ENCODE measurements at regions not wholly inside any gene's neighbourhood (a gene's known extent, or its start where the extent isn't known, plus 50 kb on each side); places are given as distances from the start of the nearest gene placed in this dataset.

- Histone ChIP-seq H3K4me3 (ENCODE audit: low read depth, low read length) (no peak overlapping the region), H3K9me3 (peaks cover 14% of the 10 kb centered on the region; the same call in 1 of the 2 replicates), H3K4me1 (no peaks in the 10 kb centered on the region), H3K36me3 (ENCODE audit: control insufficient read depth, insufficient read depth, low read length) (no peaks in the 10 kb centered on the region), H3K27me3 (replicated peaks; ENCODE audit: control insufficient read depth, insufficient read depth, low read length) (no peaks in the 10 kb centered on the region)
- Mint-ChIP-seq H3K27ac (ENCODE audit: unreplicated experiment) (no peak overlapping the region), H3K4me1 (ENCODE audit: low read depth, unreplicated experiment) (no peaks in the 10 kb centered on the region), H3K36me3 (ENCODE audit: insufficient read depth, unreplicated experiment) (no peaks in the 10 kb centered on the region), H3K9me3 (ENCODE audit: unreplicated experiment) (peaks cover 10% of the 10 kb centered on the region), H3K27me3 (ENCODE audit: insufficient read depth, unreplicated experiment) (no peaks in the 10 kb centered on the region), H3K4me3 (ENCODE audit: unreplicated experiment) (no peak overlapping the region)
- ChIA-PET CTCF (no interaction called here), POLR2A (no interaction called here)
- no TSS peak for BruUV-seq (replicated peaks)
- intact Hi-C loops (cut with micrococcal nuclease; ENCODE audit: unreplicated experiment) = no loop called here
- TF ChIP-seq, protein P1, sequence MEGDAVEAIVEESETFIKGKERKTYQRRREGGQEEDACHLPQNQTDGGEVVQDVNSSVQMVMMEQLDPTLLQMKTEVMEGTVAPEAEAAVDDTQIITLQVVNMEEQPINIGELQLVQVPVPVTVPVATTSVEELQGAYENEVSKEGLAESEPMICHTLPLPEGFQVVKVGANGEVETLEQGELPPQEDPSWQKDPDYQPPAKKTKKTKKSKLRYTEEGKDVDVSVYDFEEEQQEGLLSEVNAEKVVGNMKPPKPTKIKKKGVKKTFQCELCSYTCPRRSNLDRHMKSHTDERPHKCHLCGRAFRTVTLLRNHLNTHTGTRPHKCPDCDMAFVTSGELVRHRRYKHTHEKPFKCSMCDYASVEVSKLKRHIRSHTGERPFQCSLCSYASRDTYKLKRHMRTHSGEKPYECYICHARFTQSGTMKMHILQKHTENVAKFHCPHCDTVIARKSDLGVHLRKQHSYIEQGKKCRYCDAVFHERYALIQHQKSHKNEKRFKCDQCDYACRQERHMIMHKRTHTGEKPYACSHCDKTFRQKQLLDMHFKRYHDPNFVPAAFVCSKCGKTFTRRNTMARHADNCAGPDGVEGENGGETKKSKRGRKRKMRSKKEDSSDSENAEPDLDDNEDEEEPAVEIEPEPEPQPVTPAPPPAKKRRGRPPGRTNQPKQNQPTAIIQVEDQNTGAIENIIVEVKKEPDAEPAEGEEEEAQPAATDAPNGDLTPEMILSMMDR (IDR thresholded peaks at IDR 0.05; ENCODE audit: insufficient read depth in 1 of 2, low read depth in 1 of 2, low read length in 1 of 2, severe bottlenecking in 1 of 2, unreplicated experiment in 1 of 2) = no peak
- no peak for DNase-seq
Measured at GRCh38 chr21:28393279-28393678, 599.4 kb downstream of the LTN1 start.

DNA sequence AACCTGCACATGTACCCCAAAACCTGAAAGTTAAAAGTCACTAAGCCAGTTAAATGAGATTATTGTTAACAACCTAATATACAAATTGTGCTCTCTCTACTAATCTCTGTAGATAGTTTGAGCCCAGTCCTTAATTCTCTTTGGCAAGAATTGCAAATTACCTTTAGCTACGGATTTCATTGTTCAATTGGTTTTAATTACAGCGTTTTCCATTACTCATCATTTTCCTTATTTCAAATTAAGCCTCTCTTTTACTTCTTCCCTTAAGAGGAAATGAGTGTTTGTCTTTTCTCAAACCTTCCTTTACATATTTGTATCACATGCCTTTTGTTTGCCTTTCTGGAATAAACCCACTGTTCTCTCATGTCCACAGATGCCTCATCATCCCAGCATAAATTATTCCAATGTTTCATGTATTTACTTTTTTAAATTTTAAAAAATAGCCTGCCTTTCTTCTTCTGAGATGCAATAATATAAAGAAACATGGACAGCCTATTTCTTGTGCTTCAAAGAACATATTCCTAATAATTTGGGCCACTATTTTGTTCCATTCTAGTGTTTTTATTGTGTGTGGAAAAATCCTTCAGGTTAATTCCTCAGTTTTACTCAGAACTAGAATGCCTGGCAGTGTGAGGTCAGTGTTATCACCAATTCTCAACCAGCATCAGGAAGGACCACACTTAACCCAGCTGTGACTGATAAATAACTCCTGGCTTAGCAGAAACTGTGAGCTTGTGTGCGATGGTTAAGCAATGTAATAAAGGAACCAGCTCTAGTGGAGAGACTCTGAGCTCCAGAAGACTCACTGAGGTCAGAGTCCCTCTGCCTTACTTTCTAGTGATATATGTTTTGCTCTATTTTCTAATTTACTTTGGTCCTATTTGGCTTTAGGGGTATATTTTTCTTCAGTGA lies 600.5 kb downstream of the LTN1 start:
- no peaks in the 10 kb centered on the region for H3K4me1 ChIP-seq
- BruUV-seq (replicated peaks) = no TSS peak
- H3K27me3 Mint-ChIP-seq (ENCODE audit: insufficient read depth, unreplicated experiment) = no peaks in the 10 kb centered on the region
- no peaks in the 10 kb centered on the region for H3K36me3 Mint-ChIP-seq (ENCODE audit: insufficient read depth, unreplicated experiment)
- no peaks in the 10 kb centered on the region for H3K4me1 Mint-ChIP-seq (ENCODE audit: low read depth, unreplicated experiment)
- no peaks in the 10 kb centered on the region for H3K36me3 ChIP-seq (ENCODE audit: control insufficient read depth, insufficient read depth, low read length)
- no peaks in the 10 kb centered on the region for H3K27me3 ChIP-seq (replicated peaks; ENCODE audit: control insufficient read depth, insufficient read depth, low read length)
- H3K4me3 Mint-ChIP-seq (ENCODE audit: unreplicated experiment) = no peak overlapping the region
- H3K9me3 Mint-ChIP-seq (ENCODE audit: unreplicated experiment) = peaks cover under 1% of the 10 kb centered on the region
- TF ChIP-seq, protein P1 (IDR thresholded peaks at IDR 0.05; ENCODE audit: insufficient read depth in 1 of 2, low read depth in 1 of 2, low read length in 1 of 2, severe bottlenecking in 1 of 2, unreplicated experiment in 1 of 2) = no peak
- ChIA-PET POLR2A (no interaction called here), CTCF (no interaction called here)
- DNase-seq = no peak
- H3K4me3 ChIP-seq (ENCODE audit: low read depth, low read length) = no peak overlapping the region
- no peak overlapping the region for H3K27ac Mint-ChIP-seq (ENCODE audit: unreplicated experiment)
- peaks cover 14% of the 10 kb centered on the region; the same call in 1 of the 2 replicates for H3K9me3 ChIP-seq
- intact Hi-C loops (cut with micrococcal nuclease; ENCODE audit: unreplicated experiment) = no loop called here

DNA sequence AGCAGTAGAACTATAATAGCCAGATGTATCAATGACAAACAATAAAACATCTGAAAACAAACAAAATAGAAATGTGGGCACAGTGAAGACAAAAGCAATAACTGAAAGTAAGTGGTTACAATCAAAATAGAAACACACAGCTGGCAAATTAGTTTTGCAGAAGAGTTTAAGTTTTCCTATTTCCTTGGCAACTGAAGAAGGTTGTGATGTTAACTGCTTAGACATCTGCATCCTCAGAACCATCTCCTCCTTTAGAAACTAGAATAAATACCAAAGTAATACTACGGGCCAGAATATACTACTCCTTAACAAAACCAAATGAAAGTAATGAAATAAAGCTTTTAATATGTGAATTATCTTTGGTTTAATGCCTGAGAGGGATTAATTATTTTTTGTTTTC lies 605.5 kb downstream of the LTN1 start:
- ChIA-PET CTCF (no interaction called here), POLR2A (no interaction called here)
- Mint-ChIP-seq H3K9me3 (ENCODE audit: unreplicated experiment) (peaks cover 11% of the 10 kb centered on the region), H3K4me1 (ENCODE audit: low read depth, unreplicated experiment) (peaks cover 7% of the 10 kb centered on the region), H3K27me3 (ENCODE audit: insufficient read depth, unreplicated experiment) (no peaks in the 10 kb centered on the region), H3K27ac (ENCODE audit: unreplicated experiment) (no peak overlapping the region), H3K36me3 (ENCODE audit: insufficient read depth, unreplicated experiment) (no peaks in the 10 kb centered on the region), H3K4me3 (ENCODE audit: unreplicated experiment) (no peak overlapping the region)
- H3K27me3 ChIP-seq (replicated peaks; ENCODE audit: control insufficient read depth, insufficient read depth, low read length) = no peaks in the 10 kb centered on the region
- no peaks in the 10 kb centered on the region for H3K9me3 ChIP-seq
- no peak overlapping the region for H3K4me3 ChIP-seq (ENCODE audit: low read depth, low read length)
- intact Hi-C loops (cut with micrococcal nuclease; ENCODE audit: unreplicated experiment) = no loop called here
- BruUV-seq (replicated peaks) = no TSS peak
- DNase-seq = no peak
- no peaks in the 10 kb centered on the region for H3K36me3 ChIP-seq (ENCODE audit: control insufficient read depth, insufficient read depth, low read length)
- peaks cover 7% of the 10 kb centered on the region; the same call in 1 of the 2 replicates for H3K4me1 ChIP-seq
- TF ChIP-seq, protein P1 (IDR thresholded peaks at IDR 0.05; ENCODE audit: insufficient read depth in 1 of 2, low read depth in 1 of 2, low read length in 1 of 2, severe bottlenecking in 1 of 2, unreplicated experiment in 1 of 2) = no peak

Measured in Caco-2 (cell line).